Effector memory CD8-positive, alpha-beta T cell (primary cell): ENCODE measurements at regions not wholly inside any gene's neighbourhood (a gene's known extent, or its start where the extent isn't known, plus 50 kb on each side); places are given as distances from the start of the nearest gene placed in this dataset.
"Not testable (repeated sequence)": the region's sequence is repeated elsewhere in the genome, so short reads cannot be mapped to it uniquely, and the experiment has no call there.

Experiments
- ATAC-seq: fragments of 150-1000 bp; cut with Tn5 transposase; replicated peaks from 2 replicates; pipeline ENCODE4 v1.10.0; 2021; ENCODE audit warnings: mild to moderate bottlenecking, moderate library complexity
- DNase-seq, 3 experiments: peaks; one replicate each; pipeline ENCODE4 v3.0.0; 2021
- H3K27ac Mint-ChIP-seq, 2 donors: one replicate each; pipeline ENCODE4 v1.8.0; 2022; ENCODE audit warnings: mild to moderate bottlenecking in 2 of 2, mixed read lengths in 2 of 2, moderate library complexity in 2 of 2
- H3K27me3 Mint-ChIP-seq, 2 donors: one replicate each; pipeline ENCODE4 v1.8.0; 2022; ENCODE audit warnings: mixed read lengths in 2 of 2
- H3K36me3 Mint-ChIP-seq: one replicate; pipeline ENCODE4 v1.8.0; 2022; ENCODE audit warnings: mild to moderate bottlenecking, moderate library complexity, mixed read lengths; ENCODE audit not compliant: insufficient read depth
- H3K4me1 Mint-ChIP-seq, 2 donors: one replicate each; pipeline ENCODE4 v1.8.0; 2022; ENCODE audit warnings: low read depth in 2 of 2, mixed read lengths in 2 of 2
- H3K4me3 Mint-ChIP-seq, 2 donors: one replicate each; pipeline ENCODE4 v1.8.0; 2022; ENCODE audit warnings: mild to moderate bottlenecking in 2 of 2, mixed read lengths in 2 of 2, moderate library complexity in 2 of 2
- H3K9me3 Mint-ChIP-seq, 2 donors: one replicate each; pipeline ENCODE4 v1.8.0; 2022; ENCODE audit warnings: mixed read lengths in 2 of 2

- H3K36me3 Mint-ChIP-seq, ATAC-seq: not testable (repeated sequence)
Observed at GRCh38 chr10:47711428-47711827, 52.0 kb downstream of the SYT15B start.

GRCh38 chr10:47710443-47710842 lies 52.9 kb downstream of the SYT15B start:
- H3K9me3 Mint-ChIP-seq, H3K27me3 Mint-ChIP-seq, H3K4me1 Mint-ChIP-seq, ATAC-seq, H3K36me3 Mint-ChIP-seq, H3K4me3 Mint-ChIP-seq, DNase-seq, H3K27ac Mint-ChIP-seq: not testable (repeated sequence)

More at GRCh38 chr10:47711428-47711827, 52.0 kb downstream of the SYT15B start:
- H3K27ac Mint-ChIP-seq, H3K27me3 Mint-ChIP-seq, H3K9me3 Mint-ChIP-seq, H3K4me3 Mint-ChIP-seq, H3K4me1 Mint-ChIP-seq, DNase-seq: not testable (repeated sequence)

- H3K4me1 Mint-ChIP-seq, H3K36me3 Mint-ChIP-seq, H3K9me3 Mint-ChIP-seq, H3K27me3 Mint-ChIP-seq: not testable (repeated sequence)
- ATAC-seq = peak; percentile 95
- DNase-seq = peak; percentile 21 to 64 (median 35)
- peak overlapping the region in 1 of 2 donors; percentile 66 for H3K4me3 Mint-ChIP-seq
- peak overlapping the region in 1 of 2 donors; percentile 44 for H3K27ac Mint-ChIP-seq
Observed at GRCh38 chr10:47705698-47706414, 57.5 kb downstream of the SYT15B start.

GRCh38 chr10:47701285-47701684 lies 62.1 kb downstream of the SYT15B start:
- H3K4me3 Mint-ChIP-seq, ATAC-seq, DNase-seq, H3K9me3 Mint-ChIP-seq, H3K27me3 Mint-ChIP-seq, H3K36me3 Mint-ChIP-seq, H3K4me1 Mint-ChIP-seq, H3K27ac Mint-ChIP-seq: not testable (repeated sequence)

GRCh38 chr10:47699854-47700253 lies 63.5 kb downstream of the SYT15B start:
- not testable (repeated sequence) for H3K4me3 Mint-ChIP-seq, ATAC-seq, H3K27me3 Mint-ChIP-seq, DNase-seq, H3K27ac Mint-ChIP-seq, H3K36me3 Mint-ChIP-seq, H3K9me3 Mint-ChIP-seq, H3K4me1 Mint-ChIP-seq

- DNase-seq, H3K4me1 Mint-ChIP-seq, H3K4me3 Mint-ChIP-seq, H3K27ac Mint-ChIP-seq, H3K36me3 Mint-ChIP-seq, H3K9me3 Mint-ChIP-seq, ATAC-seq: not testable (repeated sequence)
- H3K27me3 Mint-ChIP-seq = peaks cover 9 to 15% of the 10 kb centered on the region in 2 donors
Observed at GRCh38 chr10:47696170-47696569, 67.2 kb downstream of the SYT15B start.

GRCh38 chr10:47695149-47695548 lies 68.2 kb downstream of the SYT15B start:
- H3K27me3 Mint-ChIP-seq = peaks cover 9 to 15% of the 10 kb centered on the region in 2 donors
- not testable (repeated sequence) for H3K36me3 Mint-ChIP-seq, H3K4me3 Mint-ChIP-seq, ATAC-seq, H3K27ac Mint-ChIP-seq, H3K4me1 Mint-ChIP-seq, H3K9me3 Mint-ChIP-seq, DNase-seq

GRCh38 chr10:47690304-47690703 lies 73.1 kb downstream of the SYT15B start:
- DNase-seq, H3K9me3 Mint-ChIP-seq, H3K4me3 Mint-ChIP-seq, H3K27ac Mint-ChIP-seq, ATAC-seq, H3K36me3 Mint-ChIP-seq, H3K4me1 Mint-ChIP-seq, H3K27me3 Mint-ChIP-seq: not testable (repeated sequence)

GRCh38 chr10:47683826-47684475 lies 79.4 kb downstream of the SYT15B start:
- H3K9me3 Mint-ChIP-seq, H3K36me3 Mint-ChIP-seq, DNase-seq, H3K27me3 Mint-ChIP-seq, ATAC-seq, H3K4me3 Mint-ChIP-seq, H3K27ac Mint-ChIP-seq, H3K4me1 Mint-ChIP-seq: not testable (repeated sequence)

GRCh38 chr10:47681638-47681990 lies 81.8 kb downstream of the SYT15B start:
- not testable (repeated sequence) for H3K36me3 Mint-ChIP-seq, DNase-seq, H3K4me3 Mint-ChIP-seq, H3K4me1 Mint-ChIP-seq, H3K27me3 Mint-ChIP-seq, H3K27ac Mint-ChIP-seq, H3K9me3 Mint-ChIP-seq, ATAC-seq

GRCh38 chr10:47680848-47681637 lies 82.3 kb downstream of the SYT15B start:
- not testable (repeated sequence) for H3K27ac Mint-ChIP-seq, H3K27me3 Mint-ChIP-seq, H3K4me3 Mint-ChIP-seq, ATAC-seq, H3K9me3 Mint-ChIP-seq, H3K4me1 Mint-ChIP-seq, DNase-seq, H3K36me3 Mint-ChIP-seq

- not testable (repeated sequence) for H3K4me1 Mint-ChIP-seq, DNase-seq, ATAC-seq, H3K27ac Mint-ChIP-seq, H3K4me3 Mint-ChIP-seq, H3K36me3 Mint-ChIP-seq, H3K9me3 Mint-ChIP-seq
- peaks cover 0 to 15% of the 10 kb centered on the region in 2 donors for H3K27me3 Mint-ChIP-seq
Observed at GRCh38 chr10:47676102-47676501, 87.3 kb downstream of the SYT15B start.

GRCh38 chr10:47675577-47675976 lies 87.8 kb downstream of the SYT15B start:
- not testable (repeated sequence) for H3K4me1 Mint-ChIP-seq, H3K36me3 Mint-ChIP-seq, H3K27ac Mint-ChIP-seq, H3K9me3 Mint-ChIP-seq, H3K4me3 Mint-ChIP-seq, DNase-seq, ATAC-seq
- peaks cover 0 to 15% of the 10 kb centered on the region in 2 donors for H3K27me3 Mint-ChIP-seq

- not testable (repeated sequence) for H3K9me3 Mint-ChIP-seq, ATAC-seq, H3K36me3 Mint-ChIP-seq, DNase-seq, H3K4me3 Mint-ChIP-seq, H3K4me1 Mint-ChIP-seq, H3K27ac Mint-ChIP-seq
- H3K27me3 Mint-ChIP-seq = peaks cover 0 to 15% of the 10 kb centered on the region in 2 donors
Observed at GRCh38 chr10:47673128-47673527, 90.3 kb downstream of the SYT15B start.
